ENCODE measurements at regions not wholly inside any gene's neighbourhood (a gene's known extent, or its start where the extent isn't known, plus 50 kb on each side); places are given as distances from the start of the nearest gene placed in this dataset.

DNA sequence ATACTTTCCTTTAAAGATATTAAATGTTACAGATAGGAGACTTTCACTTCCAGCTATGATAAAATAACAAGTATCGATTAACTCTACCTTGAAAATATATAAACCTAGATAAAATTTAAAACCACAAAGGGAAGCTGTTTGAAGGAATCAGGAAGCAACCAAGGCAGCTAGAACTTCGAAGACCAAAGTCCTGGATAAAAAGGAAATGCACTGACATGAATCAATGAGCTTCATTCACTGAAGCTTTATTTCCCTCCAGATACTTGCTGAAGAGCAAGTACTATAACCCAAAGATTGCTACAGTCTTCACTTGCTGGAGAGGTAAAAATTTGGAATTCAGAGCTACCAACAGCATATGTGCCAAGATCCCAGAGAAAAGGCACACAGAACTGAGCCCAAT lies 144.1 kb downstream of the PIK3R1 start:
- TF ChIP-seq, protein P1, sequence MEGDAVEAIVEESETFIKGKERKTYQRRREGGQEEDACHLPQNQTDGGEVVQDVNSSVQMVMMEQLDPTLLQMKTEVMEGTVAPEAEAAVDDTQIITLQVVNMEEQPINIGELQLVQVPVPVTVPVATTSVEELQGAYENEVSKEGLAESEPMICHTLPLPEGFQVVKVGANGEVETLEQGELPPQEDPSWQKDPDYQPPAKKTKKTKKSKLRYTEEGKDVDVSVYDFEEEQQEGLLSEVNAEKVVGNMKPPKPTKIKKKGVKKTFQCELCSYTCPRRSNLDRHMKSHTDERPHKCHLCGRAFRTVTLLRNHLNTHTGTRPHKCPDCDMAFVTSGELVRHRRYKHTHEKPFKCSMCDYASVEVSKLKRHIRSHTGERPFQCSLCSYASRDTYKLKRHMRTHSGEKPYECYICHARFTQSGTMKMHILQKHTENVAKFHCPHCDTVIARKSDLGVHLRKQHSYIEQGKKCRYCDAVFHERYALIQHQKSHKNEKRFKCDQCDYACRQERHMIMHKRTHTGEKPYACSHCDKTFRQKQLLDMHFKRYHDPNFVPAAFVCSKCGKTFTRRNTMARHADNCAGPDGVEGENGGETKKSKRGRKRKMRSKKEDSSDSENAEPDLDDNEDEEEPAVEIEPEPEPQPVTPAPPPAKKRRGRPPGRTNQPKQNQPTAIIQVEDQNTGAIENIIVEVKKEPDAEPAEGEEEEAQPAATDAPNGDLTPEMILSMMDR (IDR thresholded peaks at IDR 0.05) = no peak
- TF ChIP-seq ZFX (IDR thresholded peaks at IDR 0.05; ENCODE audit: borderline replicate concordance) = no peak
